WTC11 (cell line): ENCODE measurements at regions not wholly inside any gene's neighbourhood (a gene's known extent, or its start where the extent isn't known, plus 50 kb on each side); places are given as distances from the start of the nearest gene placed in this dataset.

Source experiments
- ZNF416 ChIP-seq: fragments of 250-450 bp; sonication (Bioruptor Pico); IDR thresholded peaks from 2 replicates; pipeline ENCODE4 v1.9.0; 2021; ENCODE audit warnings: mild to moderate bottlenecking, inconsistent platforms
- TF ChIP-seq, protein P1 (sequence below): sonication (generic); formaldehyde crosslinking; IDR thresholded peaks from 2 replicates; pipeline ENCODE4 v1.8.0; 2023; ENCODE audit warnings: mild to moderate bottlenecking, missing genetic modification reagents
- TF ChIP-seq, protein P2 (sequence below): sonication (generic); formaldehyde crosslinking; IDR thresholded peaks from 2 replicates; pipeline ENCODE4 v1.8.1; 2023; ENCODE audit warnings: mild to moderate bottlenecking, missing genetic modification reagents

DNA sequence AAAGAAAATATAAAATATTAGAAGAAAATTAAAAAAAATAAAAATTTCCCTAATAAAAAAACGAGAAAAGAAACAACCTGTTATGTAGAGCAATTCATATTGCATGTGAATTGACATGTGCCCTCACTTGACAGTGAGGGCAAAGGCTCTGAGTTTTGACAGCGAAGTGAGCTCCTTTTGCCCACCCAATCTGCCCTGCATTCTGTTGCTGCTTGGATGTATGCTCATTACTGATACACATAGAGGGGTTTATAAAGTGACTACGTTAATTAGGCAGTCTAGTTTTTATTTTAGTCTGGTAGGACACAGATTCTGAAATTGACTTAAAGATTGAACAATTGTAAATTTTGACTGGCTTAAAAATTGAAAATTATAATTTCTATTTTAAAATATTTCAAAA is 949.4 kb downstream of the TLE4 start:
- TF ChIP-seq ZNF416 (CRISPR knock-in tag), result no peak
- TF ChIP-seq, protein P1, sequence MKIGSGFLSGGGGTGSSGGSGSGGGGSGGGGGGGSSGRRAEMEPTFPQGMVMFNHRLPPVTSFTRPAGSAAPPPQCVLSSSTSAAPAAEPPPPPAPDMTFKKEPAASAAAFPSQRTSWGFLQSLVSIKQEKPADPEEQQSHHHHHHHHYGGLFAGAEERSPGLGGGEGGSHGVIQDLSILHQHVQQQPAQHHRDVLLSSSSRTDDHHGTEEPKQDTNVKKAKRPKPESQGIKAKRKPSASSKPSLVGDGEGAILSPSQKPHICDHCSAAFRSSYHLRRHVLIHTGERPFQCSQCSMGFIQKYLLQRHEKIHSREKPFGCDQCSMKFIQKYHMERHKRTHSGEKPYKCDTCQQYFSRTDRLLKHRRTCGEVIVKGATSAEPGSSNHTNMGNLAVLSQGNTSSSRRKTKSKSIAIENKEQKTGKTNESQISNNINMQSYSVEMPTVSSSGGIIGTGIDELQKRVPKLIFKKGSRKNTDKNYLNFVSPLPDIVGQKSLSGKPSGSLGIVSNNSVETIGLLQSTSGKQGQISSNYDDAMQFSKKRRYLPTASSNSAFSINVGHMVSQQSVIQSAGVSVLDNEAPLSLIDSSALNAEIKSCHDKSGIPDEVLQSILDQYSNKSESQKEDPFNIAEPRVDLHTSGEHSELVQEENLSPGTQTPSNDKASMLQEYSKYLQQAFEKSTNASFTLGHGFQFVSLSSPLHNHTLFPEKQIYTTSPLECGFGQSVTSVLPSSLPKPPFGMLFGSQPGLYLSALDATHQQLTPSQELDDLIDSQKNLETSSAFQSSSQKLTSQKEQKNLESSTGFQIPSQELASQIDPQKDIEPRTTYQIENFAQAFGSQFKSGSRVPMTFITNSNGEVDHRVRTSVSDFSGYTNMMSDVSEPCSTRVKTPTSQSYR, result no peak
- TF ChIP-seq, protein P2, sequence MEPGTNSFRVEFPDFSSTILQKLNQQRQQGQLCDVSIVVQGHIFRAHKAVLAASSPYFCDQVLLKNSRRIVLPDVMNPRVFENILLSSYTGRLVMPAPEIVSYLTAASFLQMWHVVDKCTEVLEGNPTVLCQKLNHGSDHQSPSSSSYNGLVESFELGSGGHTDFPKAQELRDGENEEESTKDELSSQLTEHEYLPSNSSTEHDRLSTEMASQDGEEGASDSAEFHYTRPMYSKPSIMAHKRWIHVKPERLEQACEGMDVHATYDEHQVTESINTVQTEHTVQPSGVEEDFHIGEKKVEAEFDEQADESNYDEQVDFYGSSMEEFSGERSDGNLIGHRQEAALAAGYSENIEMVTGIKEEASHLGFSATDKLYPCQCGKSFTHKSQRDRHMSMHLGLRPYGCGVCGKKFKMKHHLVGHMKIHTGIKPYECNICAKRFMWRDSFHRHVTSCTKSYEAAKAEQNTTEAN (CRISPR knock-in tag), result no peak
